HG03159 (cell line): ENCODE measurements at regions not wholly inside any gene's neighbourhood (a gene's known extent, or its start where the extent isn't known, plus 50 kb on each side); places are given as distances from the start of the nearest gene placed in this dataset.

ENCODE experiments used
- ATAC-seq: cut with Tn5 transposase; IDR thresholded peaks from one replicate; pipeline ENCODE4 v1.9.1; 2021; ENCODE audit warnings: mild to moderate bottlenecking, moderate library complexity; ENCODE audit not compliant: unreplicated experiment

DNA sequence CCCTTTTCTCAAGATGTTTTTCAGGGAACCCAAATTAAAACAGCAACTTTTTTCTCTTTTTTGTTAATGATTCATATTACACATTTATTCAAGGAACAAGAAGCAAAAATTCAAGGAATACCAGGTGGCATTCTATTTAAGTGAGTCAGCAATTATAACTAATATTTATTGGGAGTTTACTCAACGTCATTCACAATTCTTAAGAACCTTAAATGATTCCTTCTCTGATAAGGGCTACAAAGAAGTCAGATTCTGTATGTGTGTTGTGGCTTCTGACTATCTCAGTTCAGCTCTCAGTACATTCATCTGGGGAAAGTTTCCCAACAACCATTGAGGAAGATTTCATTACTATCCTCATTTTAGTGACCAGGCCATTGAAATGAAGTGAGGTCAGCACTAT is 470.7 kb upstream of the AKR1E2 start:
- ATAC-seq: no peak

DNA sequence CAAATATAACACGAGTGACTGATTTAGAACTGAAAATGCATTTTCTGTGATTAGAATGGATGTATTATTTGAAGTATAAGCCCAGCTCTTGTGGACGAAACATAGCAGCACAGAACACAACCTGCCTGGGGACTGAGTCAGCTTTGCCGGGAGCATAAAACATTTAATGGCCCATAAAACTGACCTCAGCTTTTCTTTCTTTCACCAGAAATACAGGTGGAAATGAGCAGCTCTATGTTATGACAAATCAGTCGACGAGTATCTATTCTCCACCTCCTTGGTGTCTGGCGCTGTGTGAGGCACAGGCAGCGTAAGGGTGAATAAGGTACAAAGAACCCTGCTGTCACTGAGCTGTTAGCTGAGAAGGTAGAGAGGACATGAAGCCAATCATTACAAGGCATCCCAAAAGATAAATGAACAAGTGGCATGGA is 471.6 kb upstream of the AKR1E2 start:
- no peak for ATAC-seq

DNA sequence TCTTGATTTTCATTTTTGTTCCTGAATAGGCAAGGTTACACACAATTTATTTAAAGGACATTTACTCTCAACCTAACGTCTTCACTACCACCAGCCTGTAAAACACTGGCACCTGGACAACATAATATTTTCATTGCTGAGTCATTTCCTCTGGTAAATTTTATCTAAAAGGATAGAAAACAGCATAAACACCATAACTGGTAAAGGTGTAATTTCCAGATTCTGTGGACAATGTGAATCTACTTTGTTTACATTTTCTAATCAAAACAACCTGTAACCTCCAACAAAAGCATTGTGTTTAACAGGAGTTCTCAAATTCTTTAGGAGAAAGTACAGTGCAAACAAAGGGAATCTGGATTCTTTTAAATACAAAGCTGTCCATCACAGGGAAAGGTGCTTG is 472.0 kb upstream of the AKR1E2 start:
- ATAC-seq: no peak

DNA sequence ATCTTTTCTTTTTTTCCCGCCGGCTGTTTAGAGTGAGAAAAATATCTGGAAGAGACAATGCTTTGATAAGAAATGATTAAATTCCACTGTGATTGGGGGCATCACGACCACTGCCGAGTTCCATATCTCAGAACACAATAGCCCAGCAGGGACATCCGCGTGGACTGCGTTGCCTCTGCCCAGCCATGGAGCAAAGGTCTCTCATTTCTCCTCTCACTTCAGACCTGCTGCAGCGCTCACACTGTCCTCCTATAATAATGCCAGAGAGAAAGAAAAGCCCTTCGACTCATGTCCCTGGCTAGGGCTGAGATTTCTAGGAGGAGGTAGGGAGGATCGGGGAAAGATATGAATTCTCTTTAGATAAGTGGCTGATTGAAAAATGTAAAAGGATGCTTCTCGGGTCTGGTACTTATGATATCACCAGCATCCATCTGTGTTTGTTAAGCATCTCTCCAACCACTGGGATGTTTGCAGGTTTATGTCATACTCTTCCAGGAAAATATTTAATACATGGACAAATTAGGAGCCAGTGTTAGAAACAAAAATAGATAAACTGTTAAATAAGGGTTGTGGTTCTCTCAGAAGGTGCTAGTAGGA is 472.9 kb upstream of the AKR1E2 start:
- ATAC-seq: no peak

DNA sequence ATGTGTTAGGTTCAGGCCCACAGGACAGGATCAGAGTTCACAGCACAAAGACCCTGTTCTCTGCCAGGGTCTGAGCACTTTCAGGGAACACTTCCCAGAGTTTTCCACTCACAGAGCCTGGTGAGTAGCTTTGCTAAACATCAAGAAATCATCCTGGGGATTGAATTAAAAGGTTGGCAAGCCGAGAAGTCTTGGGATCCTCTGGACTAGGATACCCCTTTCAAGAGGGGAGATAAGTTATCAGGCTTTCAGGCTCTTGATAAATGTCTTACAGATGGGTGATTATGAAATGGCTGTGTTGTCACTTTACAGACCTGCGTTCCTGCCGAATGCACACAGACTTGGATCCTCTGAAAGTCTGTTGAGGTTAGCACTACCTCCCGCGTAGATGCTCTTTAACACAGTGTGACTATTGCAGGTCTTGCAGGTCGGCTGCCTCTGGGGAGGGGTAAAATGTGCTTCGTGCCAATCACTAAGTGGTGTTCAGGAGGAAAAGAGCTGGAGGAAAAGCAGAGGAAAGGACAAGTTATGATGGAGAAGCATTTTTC is 473.5 kb upstream of the AKR1E2 start:
- ATAC-seq: no peak

DNA sequence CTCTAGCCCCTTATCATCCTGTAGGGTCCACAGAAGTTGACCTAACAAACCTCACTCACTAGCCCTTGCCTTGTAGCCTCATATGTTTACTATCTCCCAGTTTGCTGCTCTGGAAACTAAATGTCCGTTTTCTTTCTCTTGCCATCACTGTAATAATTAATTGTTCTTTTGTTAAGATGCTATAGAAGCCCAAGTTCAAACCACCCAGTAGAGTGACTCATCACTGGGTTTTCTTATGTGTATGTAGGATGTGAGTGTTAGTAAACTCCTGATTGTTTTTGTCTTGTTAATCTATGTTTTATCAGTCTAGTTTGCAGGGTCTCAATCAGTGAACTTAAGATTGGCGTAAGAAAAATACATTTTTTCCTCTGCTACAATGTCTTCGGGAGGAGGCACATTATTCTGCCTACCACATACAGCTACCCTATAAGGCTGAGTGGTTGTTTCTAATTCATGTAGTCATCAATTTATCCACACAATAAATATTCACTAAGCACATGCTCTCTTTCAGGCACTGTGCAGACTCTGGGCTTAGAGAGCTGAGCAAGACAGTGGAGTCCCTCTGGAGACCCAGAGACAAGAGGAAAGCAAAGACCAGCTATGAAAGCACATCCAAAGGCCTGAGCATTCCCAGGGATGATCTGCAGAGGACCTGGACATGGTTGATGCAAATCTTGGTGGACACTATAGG is 474.1 kb upstream of the AKR1E2 start:
- no peak for ATAC-seq

DNA sequence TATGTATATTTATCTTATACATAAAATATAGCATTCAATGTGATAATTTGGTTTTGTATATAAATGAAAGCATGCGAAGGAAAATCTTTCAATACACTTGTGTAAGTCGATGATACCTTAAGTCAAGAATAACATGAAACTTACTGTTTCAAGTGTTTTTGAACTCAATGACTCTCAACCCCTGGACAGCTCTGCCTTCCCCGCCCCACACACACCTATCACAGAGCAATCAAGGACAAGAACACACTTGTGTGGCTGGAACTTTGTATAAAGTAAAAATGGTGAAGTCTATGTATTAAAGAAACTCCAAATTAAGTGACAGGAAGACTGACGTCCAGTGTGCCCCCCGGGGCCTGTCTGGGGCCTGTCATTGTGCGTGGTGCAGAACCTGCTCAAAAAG is 478.6 kb upstream of the AKR1E2 start:
- ATAC-seq: no peak

DNA sequence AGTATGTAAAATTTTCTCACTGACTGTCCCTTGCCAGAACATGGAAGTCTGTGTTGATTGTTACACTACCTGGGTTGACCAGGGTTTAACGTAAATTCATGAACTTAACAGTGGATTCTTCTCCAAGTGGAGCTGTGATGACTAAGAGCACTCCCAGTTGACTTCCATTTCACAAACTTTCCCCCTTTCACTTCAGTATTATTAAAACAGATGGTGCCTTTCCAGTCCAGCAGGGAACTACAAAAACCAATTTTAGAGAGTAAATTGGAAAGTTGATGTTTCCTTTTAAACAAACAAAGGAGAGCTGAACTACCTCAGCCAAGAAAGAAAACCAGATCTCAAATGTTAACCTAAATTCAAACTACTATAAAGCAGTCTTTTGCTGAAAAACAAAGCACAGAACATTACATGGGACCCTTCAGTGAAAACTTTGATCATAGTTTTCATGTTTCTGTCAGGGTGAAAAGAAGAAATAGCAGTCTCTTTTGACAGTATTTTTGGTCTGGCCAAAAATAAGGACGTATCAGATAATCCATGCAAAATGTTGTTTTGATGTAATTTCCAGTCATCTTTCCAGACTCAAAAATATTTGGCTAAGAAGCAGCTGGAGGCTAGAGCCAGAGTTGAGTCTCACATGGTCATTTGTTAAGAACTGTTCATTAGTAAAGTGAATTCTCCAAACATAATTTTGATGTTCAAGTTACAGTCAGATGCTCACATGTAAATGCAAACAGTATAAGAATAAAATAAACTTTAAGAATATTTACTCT is 479.9 kb upstream of the AKR1E2 start:
- no peak for ATAC-seq

DNA sequence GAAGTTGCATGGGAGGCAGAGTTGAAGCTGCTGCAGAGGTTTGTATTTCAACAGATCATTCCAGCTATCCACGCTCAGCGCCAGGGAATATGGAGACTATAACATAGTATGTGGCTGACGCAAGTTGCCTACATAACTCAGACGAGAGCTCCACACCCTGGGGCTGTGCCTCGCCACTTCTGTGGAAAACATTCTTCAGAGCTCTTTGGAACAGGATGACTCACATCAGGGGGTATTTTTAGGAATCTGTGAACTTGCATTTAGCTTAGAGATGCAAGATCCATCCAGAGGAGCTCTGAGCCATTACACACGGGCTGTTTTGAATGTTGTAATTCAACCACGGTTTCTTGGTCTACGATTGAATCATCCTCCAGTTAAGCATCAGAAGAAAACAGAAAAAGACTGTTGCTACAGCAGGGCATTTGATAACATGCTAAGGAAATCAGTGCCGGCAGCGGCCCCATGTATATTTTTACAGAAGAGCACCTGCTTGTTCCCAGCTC is 481.5 kb upstream of the AKR1E2 start:
- ATAC-seq: no peak

DNA sequence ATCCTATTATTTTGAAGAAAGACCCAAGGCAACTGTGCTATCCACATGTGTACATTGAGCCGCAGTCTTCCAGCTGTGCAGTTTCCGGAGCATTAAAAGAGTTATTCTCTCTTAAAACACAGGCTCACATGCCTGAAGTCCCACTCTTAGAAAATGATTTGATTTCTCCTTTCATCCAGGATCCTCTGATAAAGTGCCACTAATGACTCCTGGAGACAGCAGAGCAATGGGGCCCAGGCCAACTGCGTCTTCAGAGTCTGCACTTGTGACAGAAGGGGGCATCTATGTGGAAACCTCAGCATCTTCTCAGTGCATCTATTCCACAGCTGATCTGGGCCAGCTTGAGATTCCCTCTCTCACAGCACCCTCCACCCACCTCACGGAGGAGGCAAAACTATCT is 482.1 kb upstream of the AKR1E2 start:
- ATAC-seq: no peak

DNA sequence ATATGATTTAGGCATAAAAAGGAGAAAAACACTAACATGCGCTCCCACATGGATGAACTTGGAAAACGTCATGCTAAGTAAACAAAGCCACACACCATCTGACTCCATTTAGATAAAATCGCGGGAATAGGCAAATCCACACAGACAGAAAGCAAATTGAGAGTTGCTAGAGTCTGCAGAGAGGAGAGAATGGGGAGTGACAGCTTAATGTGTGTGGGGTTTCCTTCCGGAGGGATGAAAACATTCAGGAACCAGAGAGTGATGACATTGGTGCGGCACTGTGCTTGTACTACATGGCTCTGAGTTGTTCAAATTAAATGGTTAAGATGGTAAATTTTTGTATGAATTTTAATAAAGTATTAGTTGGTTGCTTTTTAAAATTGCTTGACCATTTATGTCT is 482.9 kb upstream of the AKR1E2 start:
- ATAC-seq: no peak

DNA sequence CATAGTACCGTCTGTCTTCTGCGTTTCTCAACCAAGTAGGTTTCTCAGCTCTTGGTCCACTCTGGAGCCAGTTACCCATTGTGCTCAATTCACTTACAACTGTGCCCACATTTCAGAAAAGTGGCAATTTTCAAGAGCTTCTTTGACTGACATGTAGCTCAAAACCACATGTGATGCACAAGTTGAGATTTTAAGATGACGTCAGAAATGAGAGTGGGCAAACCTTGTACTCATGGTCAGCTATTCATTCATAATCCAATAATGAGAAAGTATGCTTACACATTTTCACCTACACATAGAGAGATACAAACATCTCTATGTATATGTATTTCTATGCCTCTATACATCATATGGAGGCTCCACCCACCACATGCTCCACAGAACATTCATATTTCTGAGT is 487.2 kb upstream of the AKR1E2 start:
- no peak for ATAC-seq

DNA sequence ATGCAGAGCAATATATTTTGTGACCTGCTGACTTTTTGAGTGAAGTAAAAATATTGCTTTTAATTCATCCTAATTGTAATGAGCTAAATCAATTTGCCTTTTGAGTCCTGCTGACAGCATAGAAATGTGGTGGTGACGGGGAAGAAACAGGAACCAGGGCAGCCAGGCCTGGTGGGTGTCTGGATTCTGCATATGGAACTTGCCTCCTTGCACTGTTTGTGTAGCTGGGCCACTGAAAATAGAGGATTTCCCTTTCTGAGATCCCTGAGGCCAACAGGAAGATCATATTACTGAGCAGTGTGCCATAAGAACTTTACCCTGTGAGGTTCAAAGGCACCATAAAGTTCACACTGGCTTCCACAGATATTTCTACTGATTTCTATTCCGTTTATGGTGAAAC is 488.4 kb upstream of the AKR1E2 start:
- ATAC-seq: no peak

DNA sequence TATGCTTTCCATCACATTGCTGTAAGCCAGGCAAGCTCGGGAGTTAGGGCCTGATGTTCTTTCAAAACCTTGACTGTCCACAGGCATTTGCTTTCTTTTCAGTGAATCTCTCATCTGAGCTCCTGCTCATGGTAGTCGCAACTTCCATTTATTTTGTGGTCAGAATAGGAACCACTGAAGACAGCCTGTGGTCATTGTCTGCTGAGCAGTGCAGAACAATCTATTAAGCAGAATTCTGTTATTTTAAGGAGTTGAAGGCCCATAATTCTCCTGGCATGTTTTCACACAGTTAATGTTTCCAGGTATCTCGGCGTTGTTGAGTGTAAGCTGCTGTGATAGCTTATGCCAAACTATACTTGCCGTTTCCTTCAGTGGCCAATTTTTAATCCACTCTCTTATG is 491.1 kb upstream of the AKR1E2 start:
- no peak for ATAC-seq

DNA sequence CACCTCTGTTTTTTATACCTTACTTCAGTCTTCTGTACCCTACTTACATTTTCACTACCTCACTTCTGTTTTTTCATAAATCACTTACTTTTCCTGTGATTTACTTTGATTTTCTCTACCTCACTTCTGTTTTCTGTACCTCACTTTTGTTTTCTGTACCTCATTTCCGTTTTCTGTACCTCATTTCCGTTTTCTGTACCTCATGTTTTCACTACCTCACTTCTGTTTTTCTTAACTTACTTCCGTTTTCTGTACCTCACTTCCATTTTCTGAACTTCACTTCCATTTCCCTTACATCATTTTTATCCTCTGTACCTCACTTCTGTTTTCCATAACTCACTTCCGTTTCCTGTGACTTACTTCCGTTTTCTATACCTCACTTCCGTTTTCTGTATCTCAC is 492.0 kb upstream of the AKR1E2 start:
- ATAC-seq: no peak

DNA sequence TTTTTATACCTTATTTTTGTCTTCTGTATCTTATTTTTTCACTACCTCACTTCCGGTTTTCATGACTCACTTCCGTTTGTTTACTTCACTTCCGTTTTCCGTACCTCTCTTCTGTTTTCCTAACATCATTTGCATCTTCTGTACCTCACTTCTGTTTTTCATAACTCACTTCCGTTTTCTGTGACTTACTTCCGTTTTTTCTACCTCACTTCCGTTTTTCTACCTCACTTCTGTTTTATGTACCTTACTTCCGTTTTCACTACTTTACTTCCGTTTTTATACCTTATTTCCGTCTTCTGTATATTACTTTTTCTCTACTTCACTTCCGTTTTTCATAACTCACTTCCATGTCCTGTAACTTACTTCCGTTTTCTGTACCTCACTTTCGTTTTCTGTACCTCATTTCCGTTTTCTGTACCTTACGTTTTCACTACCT is 492.5 kb upstream of the AKR1E2 start:
- no peak for ATAC-seq

DNA sequence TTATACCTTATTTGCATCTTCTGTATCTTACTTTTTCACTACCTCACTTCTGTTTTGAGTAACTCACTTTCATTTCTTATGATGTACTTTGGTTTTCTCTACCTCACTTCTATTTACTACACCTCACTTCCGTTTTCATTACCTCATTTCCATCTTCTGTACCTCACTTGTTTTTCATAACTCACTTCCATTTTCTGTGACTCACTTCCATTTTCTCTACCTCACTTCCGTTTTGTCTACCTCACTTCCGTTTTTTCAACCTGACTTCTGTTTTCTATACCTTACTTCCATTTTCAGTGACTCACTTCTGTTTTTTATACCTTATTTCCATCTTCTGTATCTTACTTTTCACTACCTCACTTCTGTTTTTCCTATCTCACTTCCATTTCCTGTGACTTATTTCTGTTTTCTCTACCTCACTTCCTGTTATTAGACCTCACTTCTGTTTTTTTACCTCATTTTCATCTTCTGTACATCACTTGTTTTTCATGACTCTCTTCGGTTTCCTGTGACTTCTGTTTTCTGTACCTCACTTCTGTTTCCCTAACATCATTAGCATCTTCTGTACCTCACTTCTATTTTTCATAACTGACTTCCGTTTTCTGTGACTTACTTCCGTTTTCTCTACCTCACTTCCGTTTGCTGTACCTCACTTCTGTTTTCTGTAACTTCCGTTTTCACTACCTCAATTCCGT is 493.1 kb upstream of the AKR1E2 start:
- ATAC-seq: no peak

DNA sequence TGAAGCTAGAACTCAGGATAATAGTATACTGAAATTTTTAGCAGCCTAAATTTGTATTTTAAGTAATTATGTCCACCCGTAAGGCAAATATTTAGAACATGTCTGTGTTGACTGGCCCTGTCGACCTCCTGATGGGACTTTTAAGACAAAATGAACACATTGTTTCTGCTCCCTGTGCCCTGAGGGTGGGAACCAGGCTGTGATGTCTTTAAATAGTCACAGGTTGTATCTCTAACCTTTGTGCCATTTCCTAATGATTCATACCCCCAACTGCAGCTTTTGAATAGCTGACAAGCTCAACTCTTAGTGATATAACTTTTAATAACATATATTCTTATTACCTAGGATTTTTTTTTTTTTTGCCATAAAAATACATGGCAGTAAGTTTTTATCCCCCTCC is 494.9 kb upstream of the AKR1E2 start:
- no peak for ATAC-seq

DNA sequence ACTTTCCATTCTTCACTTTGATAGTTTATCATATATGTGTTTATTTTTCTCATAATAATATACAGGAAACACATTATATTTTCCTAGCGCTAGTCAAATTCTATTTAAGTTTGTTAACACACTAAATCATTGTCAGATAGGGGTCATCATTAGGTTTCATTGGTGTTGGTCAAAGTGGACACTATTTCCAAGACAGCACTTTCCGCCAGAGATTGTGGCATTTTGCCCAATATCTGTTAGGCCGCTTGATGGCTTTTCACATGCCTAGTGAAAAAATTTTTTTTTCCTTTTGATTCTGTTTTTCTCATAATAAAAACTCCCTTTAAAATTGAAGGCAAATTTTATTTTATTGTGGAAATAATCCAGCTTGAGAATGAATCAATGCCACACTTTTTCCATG is 495.4 kb upstream of the AKR1E2 start:
- ATAC-seq: no peak

DNA sequence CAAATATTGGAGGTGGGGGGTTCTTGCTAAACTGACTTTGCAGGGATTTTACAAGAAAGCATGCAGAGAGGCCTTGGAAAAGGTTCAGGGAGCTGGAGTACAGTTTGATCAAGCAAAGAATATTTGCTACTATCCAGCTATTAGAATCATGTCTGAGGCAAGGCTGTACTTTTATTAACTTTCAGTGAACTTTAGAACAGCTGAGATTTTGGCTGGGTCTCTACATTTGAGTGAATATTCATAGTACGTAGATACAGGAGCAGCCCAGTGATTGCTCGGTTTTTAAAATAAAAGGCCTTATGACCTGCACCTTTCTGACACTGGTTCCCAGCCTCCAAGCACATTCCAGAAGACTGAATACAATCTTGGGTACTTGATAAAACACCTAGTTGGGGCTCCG is 496.8 kb upstream of the AKR1E2 start:
- ATAC-seq: no peak

DNA sequence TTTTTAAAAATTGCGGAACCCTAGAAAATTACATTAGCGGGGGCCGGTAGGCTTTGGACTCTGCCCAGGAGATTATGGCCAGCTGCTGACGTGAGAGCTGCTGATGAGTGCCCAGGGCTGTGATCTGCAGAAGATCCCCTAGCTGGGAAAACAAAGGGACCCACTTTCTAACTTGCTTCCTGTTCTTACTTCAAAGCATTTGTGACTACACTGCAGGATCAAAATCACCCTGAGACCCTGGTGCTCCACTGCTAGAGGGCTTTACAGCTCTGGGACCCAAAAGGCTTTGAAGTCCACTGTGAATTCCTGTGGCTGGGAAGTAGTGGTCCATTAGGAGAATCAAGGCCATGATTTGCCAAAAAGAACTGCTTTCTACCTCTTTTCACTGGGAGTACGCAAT is 499.4 kb upstream of the AKR1E2 start:
- ATAC-seq: no peak
